ENCODE measurements at regions not wholly inside any gene's neighbourhood (a gene's known extent, or its start where the extent isn't known, plus 50 kb on each side); places are given as distances from the start of the nearest gene placed in this dataset.

DNA sequence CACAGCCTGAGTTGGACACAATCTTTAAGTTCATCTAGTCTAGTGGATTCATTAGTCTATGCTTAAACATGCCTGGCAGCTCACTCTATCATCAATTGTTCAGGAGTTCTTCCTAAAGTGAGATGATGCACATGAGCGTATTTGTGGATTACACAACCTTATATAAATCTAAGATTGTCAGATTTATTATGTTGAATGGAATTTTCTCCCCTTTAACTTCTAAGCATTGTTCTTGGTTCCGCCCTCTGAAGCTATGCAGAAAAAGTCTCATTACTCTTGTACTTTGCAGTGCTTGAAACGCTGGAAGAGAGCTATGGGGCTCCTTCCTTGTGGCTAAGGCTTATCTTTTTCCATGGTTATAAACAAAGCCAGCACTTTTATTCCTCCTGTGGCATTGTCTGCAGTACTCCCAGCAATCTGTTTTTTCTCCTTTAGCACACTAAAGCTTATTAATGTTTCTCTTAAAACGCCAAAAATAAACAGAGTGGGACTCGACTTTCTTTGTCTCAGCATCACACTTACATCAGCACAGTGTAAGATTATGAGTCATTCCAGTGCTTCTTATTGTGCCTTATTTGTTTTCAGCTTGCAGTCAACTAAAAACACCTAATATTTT lies 316.8 kb upstream of the CAMK1G start:
- intact Hi-C loops (cut with DNase I), result no loop called here
- no peaks in the 10 kb centered on the region for H3K4me1 ChIP-seq (ENCODE audit: control insufficient read depth in 2 of 3, insufficient read depth in 2 of 3, low read depth in 1 of 3, low read length in 3 of 3)
- H3K36me3 ChIP-seq (ENCODE audit: control insufficient read depth in 2 of 3, insufficient read depth in 3 of 3, low read length in 3 of 3), result no peaks in the 10 kb centered on the region
- H3K9ac ChIP-seq (ENCODE audit: low read length in 3 of 3), result no peak overlapping the region
- no peaks in the 10 kb centered on the region for H3K9me3 ChIP-seq (ENCODE audit: control insufficient read depth in 2 of 3, insufficient read depth in 1 of 3, low read length in 3 of 3)
- FAIRE-seq (no peak), DNase-seq (no peak)
- TF ChIP-seq, protein P1, sequence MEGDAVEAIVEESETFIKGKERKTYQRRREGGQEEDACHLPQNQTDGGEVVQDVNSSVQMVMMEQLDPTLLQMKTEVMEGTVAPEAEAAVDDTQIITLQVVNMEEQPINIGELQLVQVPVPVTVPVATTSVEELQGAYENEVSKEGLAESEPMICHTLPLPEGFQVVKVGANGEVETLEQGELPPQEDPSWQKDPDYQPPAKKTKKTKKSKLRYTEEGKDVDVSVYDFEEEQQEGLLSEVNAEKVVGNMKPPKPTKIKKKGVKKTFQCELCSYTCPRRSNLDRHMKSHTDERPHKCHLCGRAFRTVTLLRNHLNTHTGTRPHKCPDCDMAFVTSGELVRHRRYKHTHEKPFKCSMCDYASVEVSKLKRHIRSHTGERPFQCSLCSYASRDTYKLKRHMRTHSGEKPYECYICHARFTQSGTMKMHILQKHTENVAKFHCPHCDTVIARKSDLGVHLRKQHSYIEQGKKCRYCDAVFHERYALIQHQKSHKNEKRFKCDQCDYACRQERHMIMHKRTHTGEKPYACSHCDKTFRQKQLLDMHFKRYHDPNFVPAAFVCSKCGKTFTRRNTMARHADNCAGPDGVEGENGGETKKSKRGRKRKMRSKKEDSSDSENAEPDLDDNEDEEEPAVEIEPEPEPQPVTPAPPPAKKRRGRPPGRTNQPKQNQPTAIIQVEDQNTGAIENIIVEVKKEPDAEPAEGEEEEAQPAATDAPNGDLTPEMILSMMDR (IDR thresholded peaks at IDR 0.05; ENCODE audit: borderline replicate concordance, extremely low read depth, insufficient read depth), result no peak
- H3K4me3 ChIP-seq (ENCODE audit: low read length in 3 of 3), result no peak overlapping the region
- no peaks in the 10 kb centered on the region for H3K27me3 ChIP-seq (ENCODE audit: control insufficient read depth, insufficient read depth, low read length)
- H3K27ac ChIP-seq (ENCODE audit: low read depth in 2 of 2, low read length in 2 of 2), result no peak overlapping the region

DNA sequence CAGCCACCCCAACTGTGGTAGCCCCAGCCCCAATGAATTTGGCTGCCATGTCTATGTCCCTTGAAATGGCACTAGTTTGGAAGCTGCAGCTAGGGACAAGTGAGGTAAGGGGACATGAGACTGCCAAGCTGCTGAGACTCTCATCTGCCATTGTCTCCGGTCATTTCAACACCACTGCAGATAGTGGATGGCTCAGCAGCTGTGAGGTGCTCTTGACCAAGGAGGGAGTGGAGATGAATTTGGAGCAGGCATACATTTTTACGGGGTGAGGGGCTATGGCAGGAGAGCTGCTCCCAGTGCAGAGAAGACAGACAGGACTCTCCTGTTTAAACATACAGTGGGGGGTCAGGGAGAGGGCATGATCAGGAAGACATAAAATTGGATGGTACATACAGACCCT lies 315.5 kb upstream of the CAMK1G start:
- FAIRE-seq (no peak), DNase-seq (no peak)
- intact Hi-C loops (cut with DNase I), result no loop called here
- Histone ChIP-seq H3K27me3 (ENCODE audit: control insufficient read depth, insufficient read depth, low read length) (no peaks in the 10 kb centered on the region), H3K4me3 (ENCODE audit: low read length in 3 of 3) (no peak overlapping the region), H3K9ac (ENCODE audit: low read length in 3 of 3) (no peak overlapping the region), H3K4me1 (ENCODE audit: control insufficient read depth in 2 of 3, insufficient read depth in 2 of 3, low read depth in 1 of 3, low read length in 3 of 3) (no peaks in the 10 kb centered on the region), H3K9me3 (ENCODE audit: control insufficient read depth in 2 of 3, insufficient read depth in 1 of 3, low read length in 3 of 3) (no peaks in the 10 kb centered on the region), H3K36me3 (ENCODE audit: control insufficient read depth in 2 of 3, insufficient read depth in 3 of 3, low read length in 3 of 3) (no peaks in the 10 kb centered on the region), H3K27ac (ENCODE audit: low read depth in 2 of 2, low read length in 2 of 2) (no peak overlapping the region)
- TF ChIP-seq, protein P1 (IDR thresholded peaks at IDR 0.05; ENCODE audit: borderline replicate concordance, extremely low read depth, insufficient read depth), result no peak

DNA sequence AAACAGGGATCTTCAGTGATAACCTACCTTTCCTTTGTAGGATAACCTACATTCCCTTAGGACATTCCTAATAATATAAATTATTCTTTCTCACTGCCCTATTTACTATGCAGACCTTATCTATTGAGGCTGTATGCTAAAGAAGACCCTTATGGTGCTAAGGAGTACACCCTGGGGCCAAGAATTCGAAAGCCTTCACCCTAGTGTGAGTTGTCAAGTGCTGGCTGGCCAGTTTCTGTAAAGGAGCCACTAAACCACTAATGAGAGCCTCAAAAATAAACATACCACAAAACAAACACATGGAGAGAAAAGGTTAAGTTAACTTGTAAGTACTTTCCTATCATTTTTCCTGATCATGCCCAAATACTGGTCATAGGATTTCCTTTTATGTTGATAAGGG lies 315.0 kb upstream of the CAMK1G start:
- intact Hi-C loops (cut with DNase I), result no loop called here
- FAIRE-seq (no peak), DNase-seq (no peak)
- Histone ChIP-seq H3K4me1 (ENCODE audit: control insufficient read depth in 2 of 3, insufficient read depth in 2 of 3, low read depth in 1 of 3, low read length in 3 of 3) (no peaks in the 10 kb centered on the region), H3K27ac (ENCODE audit: low read depth in 2 of 2, low read length in 2 of 2) (no peak overlapping the region), H3K36me3 (ENCODE audit: control insufficient read depth in 2 of 3, insufficient read depth in 3 of 3, low read length in 3 of 3) (no peaks in the 10 kb centered on the region), H3K27me3 (ENCODE audit: control insufficient read depth, insufficient read depth, low read length) (no peaks in the 10 kb centered on the region), H3K9ac (ENCODE audit: low read length in 3 of 3) (no peak overlapping the region), H3K4me3 (ENCODE audit: low read length in 3 of 3) (no peak overlapping the region), H3K9me3 (ENCODE audit: control insufficient read depth in 2 of 3, insufficient read depth in 1 of 3, low read length in 3 of 3) (no peaks in the 10 kb centered on the region)
- TF ChIP-seq, protein P1 (IDR thresholded peaks at IDR 0.05; ENCODE audit: borderline replicate concordance, extremely low read depth, insufficient read depth), result no peak

DNA sequence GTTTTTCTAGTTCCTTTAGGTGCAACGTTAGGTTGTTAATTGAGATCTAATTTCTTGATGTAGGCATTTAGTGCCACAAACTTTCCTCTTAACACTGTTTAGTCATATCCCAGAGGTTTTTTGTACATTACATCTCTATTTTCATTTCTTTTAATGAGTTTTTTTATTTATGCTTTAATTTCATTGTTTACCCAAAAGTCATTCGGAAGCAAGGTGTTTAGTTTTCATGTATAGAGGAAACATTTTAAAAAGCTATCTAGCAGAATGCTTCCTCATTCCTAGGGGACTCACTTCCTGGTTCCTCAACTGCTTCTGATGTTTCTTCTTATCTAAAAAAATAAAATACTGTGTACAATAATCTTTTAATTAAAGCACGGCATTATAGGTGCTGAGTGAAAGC lies 307.2 kb upstream of the CAMK1G start:
- Histone ChIP-seq H3K4me3 (ENCODE audit: low read length in 3 of 3) (no peak overlapping the region), H3K27ac (ENCODE audit: low read depth in 2 of 2, low read length in 2 of 2) (no peak overlapping the region), H3K36me3 (ENCODE audit: control insufficient read depth in 2 of 3, insufficient read depth in 3 of 3, low read length in 3 of 3) (no peaks in the 10 kb centered on the region), H3K9me3 (ENCODE audit: control insufficient read depth in 2 of 3, insufficient read depth in 1 of 3, low read length in 3 of 3) (peaks cover 0 to 6% (median 0%) of the 10 kb centered on the region in 3 donors), H3K4me1 (ENCODE audit: control insufficient read depth in 2 of 3, insufficient read depth in 2 of 3, low read depth in 1 of 3, low read length in 3 of 3) (no peaks in the 10 kb centered on the region), H3K9ac (ENCODE audit: low read length in 3 of 3) (no peak overlapping the region), H3K27me3 (ENCODE audit: control insufficient read depth, insufficient read depth, low read length) (no peaks in the 10 kb centered on the region)
- no peak for DNase-seq
- intact Hi-C loops (cut with DNase I), result no loop called here
- TF ChIP-seq, protein P1 (IDR thresholded peaks at IDR 0.05; ENCODE audit: borderline replicate concordance, extremely low read depth, insufficient read depth), result no peak
- no peak for FAIRE-seq
